Stomach (tissue), 4 donors: ENCODE measurements at regions not wholly inside any gene's neighbourhood (a gene's known extent, or its start where the extent isn't known, plus 50 kb on each side); places are given as distances from the start of the nearest gene placed in this dataset.

Source experiments
- CTCF ChIP-seq, 7 experiments: fragments of 450-650 bp in 4 of 7; fragments of 200-600 bp in 3 of 7; sonication (generic) in 3 of 7; IDR thresholded peaks; one replicate each; pipeline ENCODE4 v1.5.1; 2016 to 2019; ENCODE audit warnings: antibody characterized with exemption in 7 of 7, control low read depth in 2 of 7, mild to moderate bottlenecking in 1 of 7
- POLR2A ChIP-seq, 4 donors: fragments of 450-650 bp; IDR thresholded peaks; one replicate each; pipeline ENCODE4 v1.6.1; 2016; ENCODE audit warnings: antibody characterized with exemption in 4 of 4, control low read depth in 2 of 4, mild to moderate bottlenecking in 1 of 4, moderate library complexity in 1 of 4

GRCh38 chr7:118777308-118777707 is 552.8 kb downstream of the ANKRD7 start:
- TF ChIP-seq CTCF (IDR thresholded peaks at IDR 0.05) (no peak), POLR2A (IDR thresholded peaks at IDR 0.05) (no peak)
